Stimulated activated naive CD8-positive, alpha-beta T cell treated with anti-CD3 and anti-CD28 coated beads, Interleukin-15, amount 100 ng/mL, for 72 hours (primary cell): ENCODE measurements at regions not wholly inside any gene's neighbourhood (a gene's known extent, or its start where the extent isn't known, plus 50 kb on each side); places are given as distances from the start of the nearest gene placed in this dataset.
"Not testable (repeated sequence)": the region's sequence is repeated elsewhere in the genome, so short reads cannot be mapped to it uniquely, and the experiment has no call there.

ENCODE experiments used
- ATAC-seq: fragments of 150-1000 bp; cut with Tn5 transposase; 2 replicates; pipeline ENCODE4 v1.10.0; 2021; ENCODE audit warnings: mild to moderate bottlenecking, moderate library complexity
- DNase-seq, 2 donors: peaks; one replicate each; pipeline ENCODE4 v3.0.0; 2021 to 2022
- H3K27ac Mint-ChIP-seq, 2 donors: one replicate each; pipeline ENCODE4 v1.8.0; 2022; ENCODE audit warnings: mild to moderate bottlenecking in 2 of 2, mixed read lengths in 2 of 2, moderate library complexity in 2 of 2
- H3K27me3 Mint-ChIP-seq: one replicate; pipeline ENCODE4 v1.8.0; 2022; ENCODE audit warnings: mixed read lengths
- H3K4me1 Mint-ChIP-seq: one replicate; pipeline ENCODE4 v1.8.0; 2022; ENCODE audit warnings: mild to moderate bottlenecking, mixed read lengths
- H3K4me3 Mint-ChIP-seq, 2 donors: one replicate each; pipeline ENCODE4 v1.8.0; 2022; ENCODE audit warnings: mild to moderate bottlenecking in 2 of 2, mixed read lengths in 2 of 2, moderate library complexity in 1 of 2
- H3K9me3 Mint-ChIP-seq, 2 donors: one replicate each; pipeline ENCODE4 v1.8.0; 2022; ENCODE audit warnings: mixed read lengths in 2 of 2

GRCh38 chr10:38209332-38209731 lies 115.2 kb downstream of the ZNF37A start:
- Mint-ChIP-seq H3K4me3 (no peak overlapping the region), H3K27ac (no peak overlapping the region), H3K27me3 (no peaks in the 10 kb centered on the region), H3K9me3 (peaks cover 0 to 8% of the 10 kb centered on the region in 2 donors), H3K4me1 (no peaks in the 10 kb centered on the region)
- DNase-seq: no peak
- ATAC-seq: no peak

- DNase-seq: not testable (repeated sequence)
Measured at GRCh38 chr10:38209748-38210147, 115.6 kb downstream of the ZNF37A start.

GRCh38 chr10:38212460-38212859 lies 118.3 kb downstream of the ZNF37A start:
- H3K4me3 Mint-ChIP-seq: no peak overlapping the region
- H3K9me3 Mint-ChIP-seq: peaks cover 4% of the 10 kb centered on the region in 2 donors
- H3K27ac Mint-ChIP-seq: no peak overlapping the region
- no peak for DNase-seq
- no peak for ATAC-seq
- H3K4me1 Mint-ChIP-seq: no peaks in the 10 kb centered on the region
- no peaks in the 10 kb centered on the region for H3K27me3 Mint-ChIP-seq

More at GRCh38 chr10:38209748-38210147, 115.6 kb downstream of the ZNF37A start:
- not testable (repeated sequence) for H3K9me3 Mint-ChIP-seq, ATAC-seq, H3K4me3 Mint-ChIP-seq, H3K27me3 Mint-ChIP-seq, H3K4me1 Mint-ChIP-seq, H3K27ac Mint-ChIP-seq

- peaks cover 14 to 32% of the 10 kb centered on the region in 2 donors for H3K9me3 Mint-ChIP-seq
- ATAC-seq (no peak), DNase-seq (no peak)
- H3K4me3 Mint-ChIP-seq: no peak overlapping the region
- no peak overlapping the region for H3K27ac Mint-ChIP-seq
- H3K27me3 Mint-ChIP-seq: no peaks in the 10 kb centered on the region
- no peaks in the 10 kb centered on the region for H3K4me1 Mint-ChIP-seq
Measured at GRCh38 chr10:38226385-38226784, 132.2 kb downstream of the ZNF37A start.

GRCh38 chr10:38228394-38228793 lies 134.3 kb downstream of the ZNF37A start:
- Mint-ChIP-seq H3K27ac (no peak overlapping the region), H3K9me3 (peaks cover 5 to 22% of the 10 kb centered on the region in 2 donors), H3K27me3 (no peaks in the 10 kb centered on the region), H3K4me1 (no peaks in the 10 kb centered on the region), H3K4me3 (no peak overlapping the region)
- ATAC-seq (no peak), DNase-seq (no peak)

- not testable (repeated sequence) for ATAC-seq, H3K27me3 Mint-ChIP-seq, H3K4me1 Mint-ChIP-seq, H3K27ac Mint-ChIP-seq, DNase-seq, H3K4me3 Mint-ChIP-seq
- H3K9me3 Mint-ChIP-seq: peaks cover 4 to 12% of the 10 kb centered on the region in 2 donors
Measured at GRCh38 chr10:38238479-38238878, 144.3 kb downstream of the ZNF37A start.

- DNase-seq, H3K4me3 Mint-ChIP-seq, ATAC-seq, H3K27ac Mint-ChIP-seq, H3K4me1 Mint-ChIP-seq, H3K27me3 Mint-ChIP-seq: not testable (repeated sequence)
- peaks cover 10 to 26% of the 10 kb centered on the region in 2 donors for H3K9me3 Mint-ChIP-seq
Measured at GRCh38 chr10:38242061-38242649, 148.0 kb downstream of the ZNF37A start.

- not testable (repeated sequence) for DNase-seq, H3K4me3 Mint-ChIP-seq, ATAC-seq, H3K27ac Mint-ChIP-seq, H3K4me1 Mint-ChIP-seq, H3K27me3 Mint-ChIP-seq
- peaks cover 20 to 43% of the 10 kb centered on the region in 2 donors for H3K9me3 Mint-ChIP-seq
Measured at GRCh38 chr10:38248113-38248512, 154.0 kb downstream of the ZNF37A start.

- not testable (repeated sequence) for ATAC-seq, H3K27me3 Mint-ChIP-seq, H3K4me3 Mint-ChIP-seq, H3K27ac Mint-ChIP-seq, DNase-seq, H3K4me1 Mint-ChIP-seq
- H3K9me3 Mint-ChIP-seq: peaks cover 23 to 38% of the 10 kb centered on the region in 2 donors
Measured at GRCh38 chr10:38252551-38252950, 158.4 kb downstream of the ZNF37A start.

GRCh38 chr10:38267555-38267954 lies 173.4 kb downstream of the ZNF37A start:
- H3K9me3 Mint-ChIP-seq: peaks cover 4 to 13% of the 10 kb centered on the region in 2 donors
- ATAC-seq, H3K27me3 Mint-ChIP-seq, H3K4me1 Mint-ChIP-seq, H3K27ac Mint-ChIP-seq, DNase-seq, H3K4me3 Mint-ChIP-seq: not testable (repeated sequence)

GRCh38 chr10:38271031-38271430 lies 176.9 kb downstream of the ZNF37A start:
- H3K9me3 Mint-ChIP-seq, H3K4me1 Mint-ChIP-seq, H3K27me3 Mint-ChIP-seq, H3K27ac Mint-ChIP-seq, ATAC-seq, DNase-seq, H3K4me3 Mint-ChIP-seq: not testable (repeated sequence)

- ATAC-seq, H3K4me3 Mint-ChIP-seq, H3K27ac Mint-ChIP-seq, DNase-seq, H3K27me3 Mint-ChIP-seq, H3K4me1 Mint-ChIP-seq: not testable (repeated sequence)
- peaks cover 0 to 11% of the 10 kb centered on the region in 2 donors for H3K9me3 Mint-ChIP-seq
Measured at GRCh38 chr10:38274879-38275278, 180.7 kb downstream of the ZNF37A start.

- H3K27ac Mint-ChIP-seq, ATAC-seq, H3K4me1 Mint-ChIP-seq, H3K27me3 Mint-ChIP-seq, DNase-seq, H3K4me3 Mint-ChIP-seq: not testable (repeated sequence)
- peaks cover 0 to 17% of the 10 kb centered on the region in 2 donors for H3K9me3 Mint-ChIP-seq
Measured at GRCh38 chr10:38292560-38292959, 198.4 kb downstream of the ZNF37A start.

GRCh38 chr10:38310111-38310510 lies 216.0 kb downstream of the ZNF37A start:
- not testable (repeated sequence) for DNase-seq, H3K9me3 Mint-ChIP-seq, ATAC-seq, H3K4me3 Mint-ChIP-seq, H3K4me1 Mint-ChIP-seq, H3K27ac Mint-ChIP-seq
- H3K27me3 Mint-ChIP-seq: peaks cover 13% of the 10 kb centered on the region

- not testable (repeated sequence) for H3K4me1 Mint-ChIP-seq, ATAC-seq, H3K9me3 Mint-ChIP-seq, H3K27ac Mint-ChIP-seq, DNase-seq, H3K4me3 Mint-ChIP-seq
- H3K27me3 Mint-ChIP-seq: peaks cover 11% of the 10 kb centered on the region
Measured at GRCh38 chr10:38315090-38315805, 221.1 kb downstream of the ZNF37A start.

GRCh38 chr10:38321393-38321792 lies 227.3 kb downstream of the ZNF37A start:
- Mint-ChIP-seq H3K9me3 (peaks cover 0 to 14% of the 10 kb centered on the region in 2 donors), H3K27me3 (peaks cover 11% of the 10 kb centered on the region)
- not testable (repeated sequence) for DNase-seq, H3K27ac Mint-ChIP-seq, H3K4me3 Mint-ChIP-seq, H3K4me1 Mint-ChIP-seq, ATAC-seq
